Esophagus (tissue), 2 donors: ENCODE measurements at regions not wholly inside any gene's neighbourhood (a gene's known extent, or its start where the extent isn't known, plus 50 kb on each side); places are given as distances from the start of the nearest gene placed in this dataset.

Experiments used
- H3K27ac ChIP-seq, 2 donors: one replicate each; pipeline ENCODE4 v1.5.1; 2013; ENCODE audit warnings: low read depth in 2 of 2, mild to moderate bottlenecking in 2 of 2, inconsistent platforms in 1 of 2, low read length in 1 of 2, moderate library complexity in 1 of 2
- H3K27me3 ChIP-seq, 2 donors: one replicate each; pipeline ENCODE4 v1.6.1; 2013; ENCODE audit warnings: low read length in 2 of 2, control low read depth in 1 of 2, mild to moderate bottlenecking in 1 of 2; ENCODE audit not compliant: insufficient read depth in 2 of 2, control insufficient read depth in 1 of 2
- H3K36me3 ChIP-seq, 2 donors: one replicate each; pipeline ENCODE4 v1.6.1; 2013; ENCODE audit warnings: low read length in 1 of 2; ENCODE audit not compliant: control insufficient read depth in 2 of 2, insufficient read depth in 2 of 2
- H3K4me1 ChIP-seq, 2 donors: one replicate each; pipeline ENCODE4 v1.6.1; 2013; ENCODE audit warnings: low read length in 1 of 2; ENCODE audit not compliant: control insufficient read depth in 2 of 2, insufficient read depth in 2 of 2
- H3K4me3 ChIP-seq, 2 donors: one replicate each; pipeline ENCODE4 v1.5.1; 2013; ENCODE audit warnings: low read length in 2 of 2, mild to moderate bottlenecking in 2 of 2, low read depth in 1 of 2, moderate library complexity in 1 of 2
- H3K9me3 ChIP-seq, 2 donors: one replicate each; pipeline ENCODE4 v1.6.1; 2013; ENCODE audit warnings: mild to moderate bottlenecking in 2 of 2, low read depth in 1 of 2, low read length in 1 of 2, moderate library complexity in 1 of 2; ENCODE audit not compliant: control insufficient read depth in 2 of 2, insufficient read depth in 1 of 2
- WGBS, 2 donors: extraction: QIAGEN DNeasy Blood & Tissue Kit; methylation state at CpG; one replicate each; pipeline ENCODE4 v1.1.7; 2013; 5-methylcytosine and 5-hydroxymethylcytosine counted together
- donor health status: healthy with polysubstance abuse.
- donor health status: Bipolar disorder and iron deficiency.

DNA sequence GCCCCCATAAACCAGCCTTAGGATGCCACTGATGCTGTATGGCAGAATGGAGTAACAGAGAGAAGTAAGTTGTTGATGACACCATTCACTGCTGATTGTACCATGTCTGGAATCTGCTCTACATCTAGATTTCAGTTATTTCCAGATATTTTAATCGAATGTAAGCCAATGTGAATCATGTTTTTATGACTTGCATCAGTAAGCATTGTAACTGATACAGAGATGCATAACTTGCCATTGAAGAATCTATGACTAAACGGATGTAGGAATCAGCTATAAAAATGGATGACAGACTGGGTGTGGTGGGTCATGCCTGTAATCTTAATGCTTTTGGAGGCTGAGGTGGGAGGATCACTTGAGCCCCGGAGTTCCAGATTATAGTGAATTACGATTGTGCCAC, 161.0 kb upstream of the GATB start:
- no peaks in the 10 kb centered on the region for H3K27me3 ChIP-seq
- WGBS, 2 donors: 83 to 89% methylated on average over 4 of the region's 4 CpGs
- no peaks in the 10 kb centered on the region for H3K9me3 ChIP-seq
- H3K4me3 ChIP-seq: no peak overlapping the region
- no peaks in the 10 kb centered on the region for H3K36me3 ChIP-seq
- no peaks in the 10 kb centered on the region for H3K4me1 ChIP-seq
- no peak overlapping the region for H3K27ac ChIP-seq

DNA sequence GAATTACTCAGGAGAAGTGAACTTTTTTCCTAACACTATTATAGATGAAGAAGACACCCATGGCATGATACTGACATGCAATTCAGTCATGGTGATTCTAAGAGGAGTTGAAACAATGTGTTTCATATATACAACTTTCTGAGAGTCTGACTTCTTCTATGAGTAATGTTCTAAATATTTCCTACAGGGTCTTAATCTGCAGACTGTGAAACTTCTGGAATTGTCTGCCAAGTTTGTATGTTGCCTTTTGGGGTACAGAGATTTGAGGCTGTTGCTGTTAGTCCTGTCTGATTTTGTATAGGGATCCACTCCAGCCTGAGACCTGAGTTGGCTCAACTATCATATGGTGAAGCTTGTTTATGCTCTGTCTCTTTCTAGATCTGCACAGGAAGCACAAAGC, 160.6 kb upstream of the GATB start:
- Histone ChIP-seq H3K27me3 (no peaks in the 10 kb centered on the region), H3K4me3 (no peak overlapping the region), H3K36me3 (no peaks in the 10 kb centered on the region), H3K27ac (no peak overlapping the region), H3K9me3 (no peaks in the 10 kb centered on the region), H3K4me1 (no peaks in the 10 kb centered on the region)

DNA sequence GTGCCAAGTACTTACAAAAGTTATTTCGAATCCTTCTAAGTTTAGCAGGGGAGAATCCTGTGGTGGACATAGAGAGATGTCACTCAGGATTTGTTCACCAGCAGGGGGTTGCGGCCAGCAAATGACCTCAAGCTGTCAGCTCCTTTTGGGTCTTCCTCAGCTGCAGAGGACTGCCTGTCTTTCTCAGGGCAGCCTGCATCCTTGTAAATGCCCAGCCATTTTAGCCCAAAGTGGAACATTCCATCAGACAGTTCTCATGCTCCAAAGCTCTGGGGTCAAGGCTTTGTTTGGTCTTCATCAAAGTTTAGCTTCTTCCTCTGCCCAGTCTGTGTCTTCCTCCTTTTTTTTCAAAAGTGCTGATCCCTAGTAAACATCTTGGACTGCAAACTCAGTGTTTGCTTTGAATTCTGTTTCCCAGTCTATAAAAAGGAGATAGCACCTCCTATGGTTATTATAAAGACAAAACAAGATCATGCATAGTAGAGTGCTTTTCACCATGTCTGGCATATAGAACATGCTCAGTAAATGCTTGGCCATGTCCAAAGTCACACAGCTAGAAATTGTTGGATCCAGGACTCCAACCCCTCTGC, 156.4 kb upstream of the GATB start:
- no peak overlapping the region for H3K27ac ChIP-seq
- H3K4me3 ChIP-seq: no peak overlapping the region
- 76 to 80% methylated on average over 2 of the region's 2 CpGs for WGBS, 2 donors
- no peaks in the 10 kb centered on the region for H3K36me3 ChIP-seq
- H3K9me3 ChIP-seq: no peaks in the 10 kb centered on the region
- no peaks in the 10 kb centered on the region for H3K27me3 ChIP-seq
- H3K4me1 ChIP-seq: no peaks in the 10 kb centered on the region

DNA sequence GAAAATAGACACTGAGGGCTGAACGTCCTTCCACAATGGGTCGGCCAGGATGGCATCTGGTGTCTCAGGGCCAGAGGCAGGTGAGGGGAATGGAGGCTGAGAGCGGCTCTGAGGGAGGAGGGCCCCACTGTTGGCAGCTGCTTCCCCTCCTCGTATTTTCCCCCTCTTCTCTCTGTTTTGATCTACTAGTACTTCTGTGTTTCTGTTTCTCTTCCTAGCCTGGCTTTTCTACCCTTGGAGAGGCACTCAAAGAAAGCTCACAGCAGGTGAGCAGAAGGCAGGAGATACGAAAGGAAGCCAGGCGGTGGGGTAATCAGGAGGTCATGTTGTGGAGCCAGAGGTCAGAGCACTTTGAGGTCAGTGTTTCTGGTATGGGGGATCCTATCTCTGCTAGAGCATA, 151.8 kb upstream of the GATB start:
- no peak overlapping the region for H3K27ac ChIP-seq
- 65 to 77% methylated on average over 6 of the region's 6 CpGs for whole genome bisulfite sequencing, 2 donors
- H3K4me1 ChIP-seq: no peaks in the 10 kb centered on the region
- H3K9me3 ChIP-seq: no peaks in the 10 kb centered on the region
- H3K4me3 ChIP-seq: no peak overlapping the region
- H3K27me3 ChIP-seq: no peaks in the 10 kb centered on the region
- H3K36me3 ChIP-seq: no peaks in the 10 kb centered on the region

DNA sequence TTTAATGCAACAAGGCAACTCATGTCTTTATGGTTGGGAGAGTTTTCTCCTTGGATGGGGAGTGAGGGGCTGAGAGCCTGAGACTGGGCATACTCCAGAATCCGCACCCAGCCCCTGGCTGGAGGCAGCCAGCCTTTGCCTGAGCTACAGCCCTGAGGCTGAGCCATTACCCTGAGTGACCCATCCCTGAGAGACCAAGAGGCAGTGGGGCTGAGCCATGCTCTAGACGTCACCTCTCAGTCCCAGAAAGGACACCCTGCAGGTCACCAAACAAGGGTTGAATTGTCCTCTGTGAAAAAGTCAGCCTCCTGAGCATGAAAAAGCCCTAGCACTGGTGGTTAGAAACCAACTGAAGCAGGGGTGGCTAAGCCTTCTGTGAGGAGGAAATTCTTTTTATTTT, 151.2 kb upstream of the GATB start:
- H3K9me3 ChIP-seq: no peaks in the 10 kb centered on the region
- H3K27me3 ChIP-seq: no peaks in the 10 kb centered on the region
- H3K4me3 ChIP-seq: no peak overlapping the region
- WGBS, 2 donors: 81 to 84% methylated on average over 2 of the region's 2 CpGs
- no peaks in the 10 kb centered on the region for H3K36me3 ChIP-seq
- no peak overlapping the region for H3K27ac ChIP-seq
- no peaks in the 10 kb centered on the region for H3K4me1 ChIP-seq

DNA sequence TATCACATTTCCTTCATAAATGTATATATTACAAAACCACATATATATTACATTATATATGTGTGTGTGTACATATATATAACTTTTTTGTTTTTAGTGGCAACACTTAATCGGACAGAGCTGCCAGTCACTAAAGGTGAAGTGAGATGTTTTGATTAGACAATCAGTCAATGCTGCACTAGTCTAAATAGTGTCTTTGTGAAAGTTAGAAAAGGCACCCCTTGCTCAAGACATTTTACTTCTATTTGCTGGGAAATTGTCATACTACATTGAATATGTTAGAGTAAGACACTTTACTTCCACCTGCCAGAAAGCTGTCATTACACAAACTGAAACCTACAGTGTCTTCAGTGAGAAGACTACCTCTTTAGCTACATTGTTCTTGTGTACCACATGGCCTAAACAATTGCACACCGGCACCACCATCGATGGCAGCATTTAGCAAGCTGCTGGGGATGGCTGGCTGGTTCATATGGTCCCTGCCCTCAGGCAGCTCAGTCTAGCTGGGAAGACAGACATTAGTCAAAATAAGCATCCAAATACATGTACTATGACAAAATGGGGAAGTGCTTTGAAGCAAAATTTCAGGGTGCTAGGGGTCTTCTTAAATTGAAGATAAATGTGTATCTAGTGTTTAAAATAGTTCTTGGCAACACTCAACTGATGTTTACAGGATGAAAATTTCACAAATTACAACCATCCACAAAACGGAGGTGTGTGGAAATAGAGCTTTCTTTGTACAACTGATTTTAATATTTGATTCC, 148.1 kb upstream of the GATB start:
- Histone ChIP-seq H3K4me1 (no peaks in the 10 kb centered on the region), H3K9me3 (no peaks in the 10 kb centered on the region), H3K4me3 (no peak overlapping the region), H3K36me3 (no peaks in the 10 kb centered on the region), H3K27me3 (no peaks in the 10 kb centered on the region), H3K27ac (no peak overlapping the region)
- 81 to 82% methylated on average over 4 of the region's 4 CpGs for WGBS, 2 donors

DNA sequence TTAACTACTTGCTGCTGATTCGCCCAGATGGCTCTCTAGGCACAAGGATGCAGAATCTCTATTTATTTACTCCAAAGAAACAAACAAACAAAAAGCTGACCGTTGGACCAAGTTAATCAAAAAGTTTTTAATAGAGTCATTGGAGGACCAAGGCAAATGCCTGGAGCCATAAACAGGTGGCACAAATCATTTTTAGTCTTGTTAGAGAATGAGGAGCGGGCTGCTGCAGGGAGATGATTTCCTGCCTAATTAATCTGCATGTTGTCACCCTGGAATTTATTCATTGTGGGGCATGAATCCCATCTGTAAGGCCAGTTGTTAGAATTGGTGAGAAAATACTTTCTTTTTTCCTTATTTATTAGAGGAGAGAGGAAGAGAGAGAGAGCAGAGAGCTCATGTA, 147.4 kb upstream of the GATB start:
- H3K27me3 ChIP-seq: no peaks in the 10 kb centered on the region
- no peak overlapping the region for H3K4me3 ChIP-seq
- H3K4me1 ChIP-seq: no peaks in the 10 kb centered on the region
- no peaks in the 10 kb centered on the region for H3K36me3 ChIP-seq
- no peak overlapping the region for H3K27ac ChIP-seq
- WGBS, 2 donors: 57 to 58% methylated on average over 3 of the region's 3 CpGs
- H3K9me3 ChIP-seq: no peaks in the 10 kb centered on the region

DNA sequence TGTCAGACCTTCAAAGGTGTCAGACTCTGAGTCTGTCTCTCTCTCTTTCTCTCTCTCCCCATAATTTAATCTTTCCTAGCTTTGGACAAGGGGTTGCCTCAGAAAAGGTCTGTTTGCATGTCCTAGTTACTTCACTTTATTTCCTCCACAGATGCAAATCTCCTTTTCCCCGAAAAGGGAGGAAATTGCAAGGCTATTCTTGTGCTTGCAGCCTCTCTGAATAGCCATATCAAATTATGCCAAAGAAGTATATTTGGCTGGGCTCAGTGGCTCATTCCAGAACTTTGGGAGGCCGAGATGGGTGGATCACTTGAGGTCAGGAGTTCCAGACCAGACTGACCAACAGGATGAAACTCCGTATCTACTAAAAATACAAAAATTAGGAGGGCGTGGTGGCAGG, 145.6 kb upstream of the GATB start:
- 79 to 82% methylated on average over 4 of the region's 4 CpGs for WGBS, 2 donors
- no peaks in the 10 kb centered on the region for H3K27me3 ChIP-seq
- H3K36me3 ChIP-seq: no peaks in the 10 kb centered on the region
- H3K27ac ChIP-seq: no peak overlapping the region
- H3K4me1 ChIP-seq: no peaks in the 10 kb centered on the region
- no peak overlapping the region for H3K4me3 ChIP-seq
- no peaks in the 10 kb centered on the region for H3K9me3 ChIP-seq

DNA sequence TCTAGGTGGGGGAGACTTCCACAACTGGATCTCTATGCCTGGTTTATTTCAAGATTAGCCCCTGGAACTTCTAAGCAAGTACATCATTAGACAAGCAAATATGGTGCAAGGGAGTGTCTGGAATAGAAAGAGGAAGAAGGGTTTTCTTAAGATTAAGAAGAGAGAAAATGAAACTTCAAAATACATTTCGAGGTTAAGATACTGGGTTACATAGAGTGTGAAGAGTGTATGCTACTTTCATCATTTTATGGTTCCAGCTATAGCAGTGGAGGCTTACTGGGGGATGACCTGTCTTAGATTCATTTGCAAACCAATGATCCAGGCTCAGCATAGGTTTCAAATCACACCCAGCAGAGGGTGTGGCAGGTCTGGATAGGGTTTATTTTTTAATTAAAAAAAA, 144.4 kb upstream of the GATB start:
- Histone ChIP-seq H3K36me3 (no peaks in the 10 kb centered on the region), H3K27me3 (no peaks in the 10 kb centered on the region), H3K4me1 (no peaks in the 10 kb centered on the region), H3K4me3 (no peak overlapping the region), H3K27ac (no peak overlapping the region), H3K9me3 (no peaks in the 10 kb centered on the region)
- 68 to 69% methylated on average over 1 of the region's 1 CpG for WGBS, 2 donors

DNA sequence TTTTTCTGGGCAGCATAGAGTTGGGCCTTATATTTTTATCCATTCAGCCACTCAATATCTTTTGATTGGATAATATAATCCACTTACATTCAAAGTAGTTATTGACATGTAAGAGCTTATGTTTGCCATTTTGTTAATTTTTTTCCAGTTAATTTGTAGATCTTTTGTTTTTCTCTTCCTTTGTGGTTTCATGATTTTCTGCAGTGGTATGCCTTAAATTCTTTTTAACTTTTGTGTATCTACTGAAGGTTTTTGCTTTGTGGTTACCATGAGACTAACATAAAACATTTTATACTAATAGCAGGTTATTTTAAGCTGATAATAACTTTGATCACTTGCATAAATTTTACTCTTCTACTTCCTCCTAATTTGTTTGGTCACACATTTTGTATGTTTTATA, 140.8 kb upstream of the GATB start:
- Histone ChIP-seq H3K4me3 (no peak overlapping the region), H3K9me3 (no peaks in the 10 kb centered on the region), H3K4me1 (no peaks in the 10 kb centered on the region), H3K27ac (no peak overlapping the region), H3K27me3 (no peaks in the 10 kb centered on the region), H3K36me3 (no peaks in the 10 kb centered on the region)
